ENCODE measurements at regions not wholly inside any gene's neighbourhood (a gene's known extent, or its start where the extent isn't known, plus 50 kb on each side); places are given as distances from the start of the nearest gene placed in this dataset.
"Not testable (repeated sequence)": the region's sequence is repeated elsewhere in the genome, so short reads cannot be mapped to it uniquely, and the experiment has no call there.

DNA sequence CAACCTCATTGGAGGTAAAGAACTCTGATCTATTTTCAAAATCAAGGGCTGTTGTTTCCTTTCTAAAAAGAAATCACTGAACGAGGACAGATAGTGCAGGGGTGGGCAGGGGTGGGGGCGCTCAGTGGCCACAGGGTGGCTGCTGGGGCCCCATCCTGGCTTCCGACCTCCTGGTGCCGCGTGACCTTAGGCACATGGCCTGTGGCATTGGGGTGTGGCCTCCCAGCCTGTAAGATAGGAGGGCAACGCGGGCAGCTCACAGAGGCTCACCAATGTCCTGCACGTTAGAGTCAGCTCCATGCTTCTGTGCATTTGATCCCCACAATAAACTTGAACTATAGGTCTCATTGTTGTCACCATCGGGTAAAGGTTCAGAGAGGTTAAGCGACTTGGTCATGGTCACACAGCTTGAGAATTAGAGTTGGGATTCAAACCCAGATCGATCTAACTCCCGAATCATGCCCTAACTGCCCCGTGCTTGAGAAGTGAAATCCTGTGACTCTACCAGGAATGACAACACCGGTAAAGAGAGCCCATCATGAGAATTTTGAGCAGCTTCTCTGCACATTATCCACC is 148.0 kb upstream of the SLC6A11 start:
- no peak for DNase-seq

DNA sequence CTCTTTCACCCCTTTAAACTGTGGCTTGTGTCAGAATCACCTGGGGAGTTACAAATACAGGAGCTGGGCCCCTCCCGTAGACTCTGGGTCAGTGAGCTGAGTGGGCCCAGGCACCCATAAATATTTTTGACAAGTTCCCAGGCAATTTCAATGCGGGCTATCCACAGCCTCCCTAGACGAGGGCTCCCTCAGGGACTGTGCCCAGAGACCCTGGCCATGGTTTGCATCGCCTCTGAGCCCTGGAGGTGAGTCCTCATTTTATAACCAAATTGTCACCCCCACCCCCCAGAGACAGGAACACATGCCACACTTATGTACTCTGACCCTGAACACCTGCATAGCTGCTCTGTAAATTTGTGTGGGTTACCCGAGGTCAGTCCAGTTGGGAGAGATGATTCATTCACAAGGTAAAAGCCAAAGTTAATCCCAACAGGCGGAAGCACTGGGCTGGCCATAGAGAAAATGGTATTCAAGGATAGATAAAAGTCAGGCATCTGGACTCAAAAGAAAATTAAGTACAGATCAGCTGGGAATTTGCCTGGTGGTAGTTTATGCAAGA is 146.5 kb upstream of the SLC6A11 start:
- no peak for DNase-seq

DNA sequence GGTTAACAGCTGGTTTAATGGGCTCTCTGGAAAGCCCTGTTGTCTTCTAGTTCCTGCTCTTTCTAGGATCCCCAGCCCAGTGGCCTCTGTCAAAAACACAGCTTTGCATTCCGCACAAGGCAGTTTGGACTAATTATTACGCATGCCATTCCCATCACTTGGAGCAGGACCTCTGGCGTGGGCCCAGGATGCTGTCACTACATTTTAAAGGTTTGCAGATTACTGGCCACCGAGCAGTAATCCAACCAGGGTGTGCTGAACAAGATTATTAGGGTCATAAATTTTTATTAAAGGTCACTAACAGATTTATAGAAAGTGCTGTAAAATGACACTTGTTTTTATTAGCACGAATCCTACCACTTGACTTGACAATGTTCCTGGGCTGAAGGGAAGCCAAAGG is 143.6 kb upstream of the SLC6A11 start:
- no peak for DNase-seq

- no peak for DNase-seq
Observed at GRCh38 chr3:10674578-10674977, 141.4 kb upstream of the SLC6A11 start.

GRCh38 chr3:10676905-10677304 is 139.1 kb upstream of the SLC6A11 start:
- DNase-seq = no peak

GRCh38 chr3:10678796-10679376 is 137.1 kb upstream of the SLC6A11 start:
- DNase-seq = no peak

GRCh38 chr3:10680796-10681195 is 135.2 kb upstream of the SLC6A11 start:
- no peak for DNase-seq

GRCh38 chr3:10682692-10683091 is 133.3 kb upstream of the SLC6A11 start:
- no peak for DNase-seq

- DNase-seq = no peak
Observed at GRCh38 chr3:10683106-10683505, 132.9 kb upstream of the SLC6A11 start.

- DNase-seq = no peak
Observed at GRCh38 chr3:10688126-10688525, 127.9 kb upstream of the SLC6A11 start.

DNA sequence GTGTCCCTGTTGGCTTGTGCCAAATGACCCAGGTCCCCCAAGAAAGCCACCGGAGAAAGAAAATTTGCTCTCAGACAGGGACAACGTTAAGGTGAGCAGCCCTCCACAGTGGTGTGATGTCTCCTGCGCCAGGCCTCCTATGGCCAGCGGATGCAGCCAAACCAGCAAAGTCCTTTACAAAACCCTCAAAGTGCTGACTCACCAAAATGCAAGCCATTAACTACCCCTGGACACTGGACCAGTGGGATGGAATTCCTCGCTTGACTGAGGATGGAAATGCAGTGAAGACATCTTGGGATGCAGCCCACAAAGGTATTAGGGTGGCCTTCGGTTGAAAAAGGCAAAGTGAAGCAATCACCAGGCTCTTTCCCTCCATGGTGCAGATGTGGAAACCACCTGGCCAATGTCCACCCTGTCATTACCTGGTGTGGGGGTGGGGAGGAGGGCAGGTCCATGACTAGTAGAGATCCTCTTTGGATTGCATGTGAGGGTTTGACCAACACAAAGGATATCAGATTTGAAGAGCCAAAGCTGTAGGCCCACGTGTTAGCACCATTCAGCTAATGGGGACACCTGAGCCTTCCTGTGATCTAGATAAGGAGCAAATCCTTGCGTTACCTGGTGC is 127.4 kb upstream of the SLC6A11 start:
- DNase-seq = no peak

DNA sequence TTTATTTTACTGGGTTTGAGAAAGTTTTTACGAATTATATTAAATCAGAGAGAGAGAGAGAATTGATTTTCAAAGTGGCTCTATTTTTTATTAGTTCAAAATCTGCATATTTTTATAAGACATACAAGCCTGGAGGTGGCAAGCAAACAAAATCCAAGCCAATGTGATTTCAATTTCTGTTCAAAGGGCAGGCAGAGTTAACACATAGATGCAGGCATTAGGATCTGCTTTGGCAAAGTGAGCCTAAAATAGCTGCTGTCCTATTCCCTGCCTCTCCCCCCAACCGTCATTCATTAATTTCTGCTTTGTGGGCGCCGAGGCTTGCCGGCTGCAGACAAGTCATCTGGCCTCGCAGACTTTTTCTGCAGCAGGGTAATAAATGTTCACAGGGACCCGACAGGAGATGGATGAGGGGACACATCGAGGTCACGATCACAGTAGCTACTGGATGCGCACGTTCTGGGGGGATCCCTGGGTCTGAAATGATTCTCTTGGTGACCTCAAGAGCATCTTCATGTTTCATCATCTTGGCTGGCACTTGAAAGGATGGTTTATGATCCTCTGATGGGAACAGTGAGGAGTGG is 123.9 kb upstream of the SLC6A11 start:
- DNase-seq = no peak

DNA sequence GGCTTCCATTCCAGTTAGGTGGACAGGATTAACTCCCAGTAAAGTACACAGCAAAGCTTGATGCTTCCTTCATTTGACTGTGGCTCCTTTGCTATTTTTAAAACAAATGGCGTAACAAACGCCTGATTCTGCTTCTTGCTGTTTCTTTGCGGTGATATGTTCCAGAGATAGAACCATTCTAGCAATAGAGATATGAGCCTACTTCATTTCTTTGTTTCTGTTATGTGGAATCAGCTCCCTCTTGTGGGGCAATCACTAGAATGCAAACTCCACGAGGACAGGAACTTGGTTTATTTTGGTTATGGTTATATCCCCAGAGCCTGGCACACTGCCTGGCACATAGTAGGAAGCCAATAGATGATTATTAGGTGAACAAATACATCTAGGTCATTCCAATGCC is 122.6 kb upstream of the SLC6A11 start:
- DNase-seq = no peak

GRCh38 chr3:10694179-10694578 is 121.8 kb upstream of the SLC6A11 start:
- no peak for DNase-seq

DNA sequence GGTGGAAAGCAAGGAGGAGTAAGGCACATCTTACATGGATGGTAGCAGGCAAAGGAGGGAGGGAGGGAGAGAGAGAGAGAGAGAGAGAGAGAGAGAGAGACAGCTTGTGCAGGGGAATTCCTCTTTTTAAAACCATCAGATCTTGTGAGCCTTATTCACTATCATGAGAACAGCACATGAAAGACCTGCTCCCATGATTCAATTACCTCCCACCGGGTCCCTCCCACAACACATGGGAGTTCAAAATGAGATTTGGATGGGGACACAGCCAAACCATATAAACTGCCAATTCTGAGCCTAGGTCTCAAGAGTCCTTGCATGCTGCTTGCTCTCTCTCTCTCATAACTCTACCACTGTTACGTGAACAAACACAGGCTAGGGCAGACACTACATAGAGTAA is 120.8 kb upstream of the SLC6A11 start:
- DNase-seq = not testable (repeated sequence)

DNA sequence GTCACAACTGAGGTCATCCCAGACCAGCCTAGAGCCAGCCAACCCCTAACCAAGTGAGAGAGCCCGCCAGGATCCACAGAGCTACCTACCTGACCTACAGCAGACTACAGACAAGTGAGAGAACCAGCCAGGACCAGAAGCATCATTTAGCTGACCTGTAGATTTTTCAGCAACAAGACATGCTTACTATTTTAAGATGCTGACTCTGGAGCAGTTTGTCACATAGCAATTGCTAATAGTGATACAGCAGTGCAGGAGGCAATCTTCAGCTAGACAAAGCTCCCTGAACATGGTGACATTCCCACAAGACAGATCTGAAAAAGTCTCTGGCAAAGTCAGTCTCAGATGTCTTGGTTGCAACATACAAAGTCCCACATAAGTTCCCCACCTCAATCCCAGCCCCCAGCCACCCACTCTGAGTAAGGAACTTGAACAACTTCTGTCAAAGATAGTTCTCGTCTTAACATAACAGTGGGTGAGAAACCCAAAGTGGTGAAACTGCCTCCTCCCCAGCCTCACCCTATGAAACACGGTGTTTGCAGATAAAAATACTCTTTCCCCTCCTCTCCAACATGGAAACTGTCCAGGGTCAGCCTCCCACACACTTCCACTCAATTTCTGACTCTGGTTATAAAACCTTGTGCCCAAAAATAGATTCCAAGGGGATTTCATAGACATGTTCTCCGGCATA is 120.3 kb upstream of the SLC6A11 start:
- no peak for DNase-seq

- no peak for DNase-seq
Observed at GRCh38 chr3:10697918-10698317, 118.1 kb upstream of the SLC6A11 start.

GRCh38 chr3:10700821-10701220 is 115.2 kb upstream of the SLC6A11 start:
- no peak for DNase-seq

DNA sequence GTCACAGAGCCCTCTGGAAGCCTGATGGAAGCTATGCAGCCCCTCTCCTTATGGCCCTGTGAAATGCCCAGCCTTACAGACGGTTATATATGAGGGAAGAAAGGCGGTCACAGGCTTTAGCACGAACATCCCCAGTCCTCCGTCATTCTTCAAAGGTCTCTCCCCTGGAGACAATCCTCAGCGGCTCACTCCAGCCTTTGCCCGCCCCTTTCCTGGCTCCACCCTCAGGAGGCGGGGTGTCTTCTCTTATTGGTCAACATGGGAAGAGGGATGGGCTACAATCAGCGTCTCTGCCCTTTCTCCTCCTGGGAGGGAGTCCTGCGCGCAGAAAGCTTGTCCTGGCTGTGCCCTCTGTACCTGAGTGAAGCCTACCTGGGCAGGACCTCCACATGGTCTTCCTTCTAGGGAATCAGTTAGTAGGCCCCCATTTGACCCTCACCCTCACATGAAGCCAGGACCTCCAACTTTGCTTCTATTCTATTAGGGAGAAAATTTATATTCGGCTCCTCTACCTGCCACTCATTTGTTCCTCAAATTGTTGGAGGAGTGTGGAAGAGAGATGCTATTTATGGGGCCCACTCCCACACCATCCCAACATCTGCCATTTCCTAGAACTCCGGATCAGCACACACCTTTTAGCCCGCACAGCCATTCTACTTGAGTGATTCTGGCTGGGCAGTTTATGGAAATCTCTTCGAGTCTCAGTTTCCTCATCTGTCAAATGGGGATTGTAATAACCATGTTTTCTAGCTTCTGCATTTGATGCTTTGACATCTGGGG is 112.9 kb upstream of the SLC6A11 start:
- no peak for DNase-seq

GRCh38 chr3:10703875-10704274 is 112.2 kb upstream of the SLC6A11 start:
- no peak for DNase-seq

- DNase-seq = no peak
Observed at GRCh38 chr3:10706156-10706739, 109.8 kb upstream of the SLC6A11 start.

DNA sequence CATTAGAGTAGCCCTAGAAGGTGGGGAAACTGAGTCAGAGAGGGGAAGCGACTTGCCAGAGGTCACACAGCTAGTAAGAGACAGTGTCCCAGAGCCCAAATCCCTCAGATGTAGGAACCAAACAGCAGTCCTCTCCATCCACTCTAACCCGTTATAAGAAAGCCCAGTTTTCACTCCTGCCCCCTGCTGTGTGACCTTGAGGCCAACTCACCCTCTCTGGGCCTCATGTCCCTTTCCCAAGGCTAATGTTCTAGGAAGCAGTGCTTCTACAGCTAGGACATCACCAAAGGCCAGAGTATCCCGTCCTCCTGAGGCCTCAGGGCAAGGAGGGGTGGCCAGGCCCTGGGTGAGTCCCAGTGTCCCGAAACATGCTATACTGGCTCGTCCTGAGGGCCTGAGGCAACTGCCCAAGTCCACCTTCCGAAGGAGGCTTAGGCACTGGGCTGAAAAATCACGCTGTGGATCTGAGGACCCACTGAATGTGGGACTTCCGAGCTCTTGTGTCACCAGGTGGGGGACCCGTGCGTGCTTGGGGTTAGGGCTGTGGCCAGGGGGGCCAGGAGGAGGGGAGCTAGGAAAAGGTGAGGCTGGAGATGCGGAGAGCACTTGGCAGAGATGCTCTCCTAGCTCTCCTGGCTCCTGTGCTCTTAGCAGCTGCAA is 109.2 kb upstream of the SLC6A11 start:
- no peak for DNase-seq
